ENCODE measurements at regions not wholly inside any gene's neighbourhood (a gene's known extent, or its start where the extent isn't known, plus 50 kb on each side); places are given as distances from the start of the nearest gene placed in this dataset.
"Not testable (repeated sequence)": the region's sequence is repeated elsewhere in the genome, so short reads cannot be mapped to it uniquely, and the experiment has no call there.

GRCh38 chr3:163196815-163197374, 1700.3 kb downstream of the OTOL1 start:
- Histone ChIP-seq H3K27ac (ENCODE audit: low read length) (no peak overlapping the region), H3K4me3 (ENCODE audit: low read length) (no peak overlapping the region), H3K9ac (ENCODE audit: low read depth, low read length) (no peak overlapping the region), H3K9me3 (ENCODE audit: insufficient read depth, low read depth, low read length) (no peaks in the 10 kb centered on the region), H3K36me3 (ENCODE audit: insufficient read depth, low read depth, low read length) (no peaks in the 10 kb centered on the region), H3K4me1 (ENCODE audit: insufficient read depth, low read length) (no peaks in the 10 kb centered on the region), H3K27me3 (ENCODE audit: insufficient read depth, low read length) (no peaks in the 10 kb centered on the region)

- Histone ChIP-seq H3K9me3 (ENCODE audit: insufficient read depth, low read depth, low read length) (no peaks in the 10 kb centered on the region), H3K27me3 (ENCODE audit: insufficient read depth, low read length) (no peaks in the 10 kb centered on the region), H3K4me1 (ENCODE audit: insufficient read depth, low read length) (no peaks in the 10 kb centered on the region), H3K27ac (ENCODE audit: low read length) (no peak overlapping the region), H3K9ac (ENCODE audit: low read depth, low read length) (no peak overlapping the region), H3K36me3 (ENCODE audit: insufficient read depth, low read depth, low read length) (no peaks in the 10 kb centered on the region), H3K4me3 (ENCODE audit: low read length) (no peak overlapping the region)
Measured at GRCh38 chr3:163196245-163196644, 1699.6 kb downstream of the OTOL1 start.

DNA sequence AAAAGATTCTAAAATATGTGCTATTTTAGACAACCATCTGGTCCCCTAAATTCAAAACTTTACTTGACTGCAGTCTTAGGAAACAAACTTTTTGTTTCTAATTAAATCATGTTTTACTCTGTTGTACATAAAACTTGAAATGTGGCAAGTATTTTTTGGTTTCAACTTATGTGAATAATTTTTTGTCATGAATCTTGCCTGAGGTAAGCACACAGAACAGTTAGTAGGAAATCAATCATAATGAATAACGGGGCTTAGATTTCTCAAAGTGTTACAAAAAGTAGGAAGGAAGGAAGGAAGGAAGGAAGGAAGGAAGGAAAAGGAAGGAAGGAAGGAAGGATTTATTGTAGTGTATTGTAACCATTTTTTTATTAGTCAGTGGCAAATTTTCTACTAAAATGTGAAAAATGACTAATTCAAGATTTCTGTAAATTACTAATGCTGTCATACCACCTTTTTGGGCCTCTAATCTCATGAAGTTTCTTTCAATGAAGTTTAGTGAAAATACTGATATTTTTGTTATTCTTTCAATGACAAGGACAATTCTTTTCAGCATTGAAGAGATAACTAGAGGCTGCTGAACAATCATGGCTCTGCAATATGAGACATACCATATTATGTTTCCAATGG, 1689.2 kb downstream of the OTOL1 start:
- no peak overlapping the region for H3K9ac ChIP-seq (ENCODE audit: low read depth, low read length)

GRCh38 chr3:163175970-163176369, 1679.4 kb downstream of the OTOL1 start:
- H3K4me3 ChIP-seq (ENCODE audit: low read length): no peak overlapping the region
- no peak overlapping the region for H3K27ac ChIP-seq (ENCODE audit: low read length)
- H3K27me3 ChIP-seq (ENCODE audit: insufficient read depth, low read length): no peaks in the 10 kb centered on the region
- H3K9ac ChIP-seq (ENCODE audit: low read depth, low read length): no peak overlapping the region
- no peaks in the 10 kb centered on the region; the same call in 1 of the 2 replicates for H3K4me1 ChIP-seq (ENCODE audit: insufficient read depth, low read length)
- no peaks in the 10 kb centered on the region for H3K9me3 ChIP-seq (ENCODE audit: insufficient read depth, low read depth, low read length)
- H3K36me3 ChIP-seq (ENCODE audit: insufficient read depth, low read depth, low read length): no peaks in the 10 kb centered on the region

More for the DNA sequence above, 1689.2 kb downstream of the OTOL1 start:
- Histone ChIP-seq H3K4me3 (ENCODE audit: low read length) (no peak overlapping the region), H3K27me3 (ENCODE audit: insufficient read depth, low read length) (no peaks in the 10 kb centered on the region), H3K36me3 (ENCODE audit: insufficient read depth, low read depth, low read length) (no peaks in the 10 kb centered on the region), H3K4me1 (ENCODE audit: insufficient read depth, low read length) (no peaks in the 10 kb centered on the region), H3K9me3 (ENCODE audit: insufficient read depth, low read depth, low read length) (no peaks in the 10 kb centered on the region), H3K27ac (ENCODE audit: low read length) (no peak overlapping the region)

DNA sequence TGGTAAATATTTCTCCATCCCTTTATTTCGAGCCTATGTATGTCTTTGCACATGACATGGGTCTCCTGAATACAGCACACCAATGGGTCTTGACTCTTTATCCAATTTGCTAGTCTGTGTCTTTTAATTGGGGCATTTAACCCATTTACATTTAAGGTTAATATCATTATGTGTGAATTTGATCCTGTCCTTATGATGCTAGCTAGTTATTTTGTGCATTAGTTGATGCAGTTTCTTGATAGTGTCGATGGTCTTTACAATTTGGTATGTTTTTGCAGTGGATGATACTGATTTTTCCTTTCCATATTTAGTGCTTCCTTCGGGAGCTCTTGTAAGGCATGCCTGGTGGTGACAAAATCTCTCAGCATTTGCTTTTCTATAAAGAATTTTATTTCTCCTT, 1675.9 kb downstream of the OTOL1 start:
- not testable (repeated sequence) for H3K4me1 ChIP-seq (ENCODE audit: insufficient read depth, low read length); H3K4me3 ChIP-seq (ENCODE audit: low read length); H3K9me3 ChIP-seq (ENCODE audit: insufficient read depth, low read depth, low read length); H3K27ac ChIP-seq (ENCODE audit: low read length); H3K27me3 ChIP-seq (ENCODE audit: insufficient read depth, low read length); H3K36me3 ChIP-seq (ENCODE audit: insufficient read depth, low read depth, low read length); H3K9ac ChIP-seq (ENCODE audit: low read depth, low read length)

- H3K36me3 ChIP-seq (ENCODE audit: insufficient read depth, low read depth, low read length): no peaks in the 10 kb centered on the region
- no peak overlapping the region for H3K4me3 ChIP-seq (ENCODE audit: low read length)
- no peak overlapping the region for H3K27ac ChIP-seq (ENCODE audit: low read length)
- no peaks in the 10 kb centered on the region for H3K4me1 ChIP-seq (ENCODE audit: insufficient read depth, low read length)
- no peaks in the 10 kb centered on the region for H3K27me3 ChIP-seq (ENCODE audit: insufficient read depth, low read length)
- H3K9ac ChIP-seq (ENCODE audit: low read depth, low read length): no peak overlapping the region
- H3K9me3 ChIP-seq (ENCODE audit: insufficient read depth, low read depth, low read length): peaks cover 5% of the 10 kb centered on the region; the same call in 1 of the 2 replicates
Measured at GRCh38 chr3:163166197-163166596, 1669.6 kb downstream of the OTOL1 start.

- Histone ChIP-seq H3K36me3 (ENCODE audit: insufficient read depth, low read depth, low read length) (no peaks in the 10 kb centered on the region), H3K27me3 (ENCODE audit: insufficient read depth, low read length) (no peaks in the 10 kb centered on the region), H3K9me3 (ENCODE audit: insufficient read depth, low read depth, low read length) (peaks cover 9% of the 10 kb centered on the region; the same call in 1 of the 2 replicates), H3K4me3 (ENCODE audit: low read length) (no peak overlapping the region), H3K4me1 (ENCODE audit: insufficient read depth, low read length) (no peaks in the 10 kb centered on the region), H3K9ac (ENCODE audit: low read depth, low read length) (no peak overlapping the region), H3K27ac (ENCODE audit: low read length) (no peak overlapping the region)
Measured at GRCh38 chr3:163159306-163159705, 1662.7 kb downstream of the OTOL1 start.

- Histone ChIP-seq H3K27me3 (ENCODE audit: insufficient read depth, low read length) (no peaks in the 10 kb centered on the region), H3K27ac (ENCODE audit: low read length) (no peak overlapping the region), H3K36me3 (ENCODE audit: insufficient read depth, low read depth, low read length) (no peaks in the 10 kb centered on the region)
Measured at GRCh38 chr3:163139600-163139999, 1643.0 kb downstream of the OTOL1 start.

DNA sequence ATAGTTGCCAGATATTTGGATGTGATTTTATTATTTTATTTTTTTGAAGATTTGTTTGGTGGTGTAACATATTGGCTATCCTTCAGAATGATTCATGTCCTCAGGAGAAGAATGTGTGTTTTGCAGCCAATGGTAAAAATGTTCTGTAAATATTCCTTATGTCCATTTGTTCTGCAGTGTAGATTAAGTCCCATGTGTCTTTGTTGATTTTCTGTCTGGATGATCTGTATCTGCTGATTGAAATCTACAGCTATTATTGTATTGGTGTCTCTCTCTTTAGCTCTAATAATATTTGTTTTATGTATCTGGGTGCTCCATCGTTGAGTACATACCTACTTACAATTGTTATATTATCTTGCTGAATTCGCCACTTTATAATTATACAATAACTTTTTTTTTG, 1641.7 kb downstream of the OTOL1 start:
- no peaks in the 10 kb centered on the region for H3K36me3 ChIP-seq (ENCODE audit: insufficient read depth, low read depth, low read length)
- no peak overlapping the region for H3K27ac ChIP-seq (ENCODE audit: low read length)
- no peaks in the 10 kb centered on the region for H3K4me1 ChIP-seq (ENCODE audit: insufficient read depth, low read length)
- no peak overlapping the region for H3K4me3 ChIP-seq (ENCODE audit: low read length)
- H3K27me3 ChIP-seq (ENCODE audit: insufficient read depth, low read length): no peaks in the 10 kb centered on the region
- H3K9me3 ChIP-seq (ENCODE audit: insufficient read depth, low read depth, low read length): no peaks in the 10 kb centered on the region
- H3K9ac ChIP-seq (ENCODE audit: low read depth, low read length): no peak overlapping the region

More at GRCh38 chr3:163139600-163139999, 1643.0 kb downstream of the OTOL1 start:
- Histone ChIP-seq H3K4me1 (ENCODE audit: insufficient read depth, low read length) (no peaks in the 10 kb centered on the region), H3K9me3 (ENCODE audit: insufficient read depth, low read depth, low read length) (no peaks in the 10 kb centered on the region), H3K9ac (ENCODE audit: low read depth, low read length) (no peak overlapping the region), H3K4me3 (ENCODE audit: low read length) (no peak overlapping the region)

GRCh38 chr3:163132111-163132510, 1635.5 kb downstream of the OTOL1 start:
- no peaks in the 10 kb centered on the region for H3K27me3 ChIP-seq (ENCODE audit: insufficient read depth, low read length)
- no peaks in the 10 kb centered on the region for H3K36me3 ChIP-seq (ENCODE audit: insufficient read depth, low read depth, low read length)
- H3K4me1 ChIP-seq (ENCODE audit: insufficient read depth, low read length): no peaks in the 10 kb centered on the region
- peaks cover 14% of the 10 kb centered on the region for H3K9me3 ChIP-seq (ENCODE audit: insufficient read depth, low read depth, low read length)
- no peak overlapping the region for H3K4me3 ChIP-seq (ENCODE audit: low read length)
- H3K27ac ChIP-seq (ENCODE audit: low read length): no peak overlapping the region
- H3K9ac ChIP-seq (ENCODE audit: low read depth, low read length): no peak overlapping the region

GRCh38 chr3:163129287-163129686, 1632.7 kb downstream of the OTOL1 start:
- Histone ChIP-seq H3K36me3 (ENCODE audit: insufficient read depth, low read depth, low read length) (no peaks in the 10 kb centered on the region; the same call in 1 of the 2 replicates), H3K4me3 (ENCODE audit: low read length) (no peak overlapping the region), H3K9me3 (ENCODE audit: insufficient read depth, low read depth, low read length) (peaks cover 42% of the 10 kb centered on the region), H3K27ac (ENCODE audit: low read length) (no peak overlapping the region), H3K9ac (ENCODE audit: low read depth, low read length) (no peak overlapping the region), H3K4me1 (ENCODE audit: insufficient read depth, low read length) (no peaks in the 10 kb centered on the region), H3K27me3 (ENCODE audit: insufficient read depth, low read length) (no peaks in the 10 kb centered on the region)

DNA sequence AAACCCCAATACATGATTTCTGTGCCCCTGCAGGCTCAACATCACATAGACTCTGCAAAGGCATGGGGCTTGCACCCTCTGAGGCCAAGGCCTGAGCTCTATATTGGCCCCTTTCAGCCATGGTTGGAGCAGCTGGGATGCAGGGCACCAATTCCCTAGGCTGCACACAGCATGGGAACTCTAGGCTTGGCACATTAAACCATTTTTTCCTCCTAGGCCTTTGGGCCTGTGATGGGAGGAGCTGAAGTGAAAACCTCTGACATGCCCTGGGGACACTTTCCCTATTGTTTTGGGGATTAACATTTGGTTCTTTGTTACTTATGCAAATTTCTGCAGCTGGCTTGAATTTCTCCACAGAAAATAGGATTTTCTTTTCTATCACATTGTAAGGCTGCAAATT, 1629.5 kb downstream of the OTOL1 start:
- Histone ChIP-seq H3K9me3 (ENCODE audit: insufficient read depth, low read depth, low read length) (peaks cover 43% of the 10 kb centered on the region), H3K4me3 (ENCODE audit: low read length) (no peak overlapping the region), H3K4me1 (ENCODE audit: insufficient read depth, low read length) (no peaks in the 10 kb centered on the region), H3K36me3 (ENCODE audit: insufficient read depth, low read depth, low read length) (no peaks in the 10 kb centered on the region; the same call in 1 of the 2 replicates), H3K9ac (ENCODE audit: low read depth, low read length) (no peak overlapping the region), H3K27ac (ENCODE audit: low read length) (no peak overlapping the region), H3K27me3 (ENCODE audit: insufficient read depth, low read length) (no peaks in the 10 kb centered on the region)

Measured in iPS-20b (cell line).